ENCODE measurements at regions not wholly inside any gene's neighbourhood (a gene's known extent, or its start where the extent isn't known, plus 50 kb on each side); places are given as distances from the start of the nearest gene placed in this dataset.

GRCh38 chr10:53403688-53404087 is 631.1 kb upstream of the MBL2 start:
- Histone ChIP-seq H3K4me3 (no peak overlapping the region), H3K27ac (no peak overlapping the region), H3K4me1 (peaks cover 0 to 6% (median 0%) of the 10 kb centered on the region in 12 donors), H3K27me3 (no peaks in the 10 kb centered on the region), H3K9me3 (peaks cover 0 to 9% (median 0%) of the 10 kb centered on the region in 12 donors), H3K36me3 (no peaks in the 10 kb centered on the region)
- ATAC-seq: peak; percentile 99 to 100 (median 100)
- DNase-seq: peak; percentile 79 to 93 (median 83)
- intact Hi-C loops (cut with DNase I): no loop called here
- TF ChIP-seq CTCF (IDR thresholded peaks at IDR 0.05): no peak
- no peak for TF ChIP-seq POLR2A (IDR thresholded peaks at IDR 0.05)
- 13 to 25% (median 19%) methylated on average over 4 of the region's 4 CpGs for WGBS, 4 donors

GRCh38 chr10:53402594-53402993 is 630.0 kb upstream of the MBL2 start:
- ATAC-seq (no peak), DNase-seq (no peak)
- WGBS, 4 donors: 59 to 66% (median 62%) methylated on average over 3 of the region's 3 CpGs
- no peaks in the 10 kb centered on the region for H3K36me3 ChIP-seq
- no peak overlapping the region for H3K4me3 ChIP-seq
- H3K4me1 ChIP-seq: peaks cover 0 to 6% (median 0%) of the 10 kb centered on the region in 12 donors
- H3K27me3 ChIP-seq: no peaks in the 10 kb centered on the region
- intact Hi-C loops (cut with DNase I): no loop called here
- peaks cover 0 to 9% (median 0%) of the 10 kb centered on the region in 12 donors for H3K9me3 ChIP-seq
- TF ChIP-seq CTCF (IDR thresholded peaks at IDR 0.05) (no peak), POLR2A (IDR thresholded peaks at IDR 0.05) (no peak)
- no peak overlapping the region for H3K27ac ChIP-seq

- DNase-seq: no peak
- no peak overlapping the region for H3K27ac ChIP-seq
- H3K36me3 ChIP-seq: no peaks in the 10 kb centered on the region
- peaks cover 0 to 13% (median 0%) of the 10 kb centered on the region in 12 donors for H3K9me3 ChIP-seq
- no peak overlapping the region for H3K4me3 ChIP-seq
- no peak for TF ChIP-seq POLR2A (IDR thresholded peaks at IDR 0.05)
- TF ChIP-seq CTCF (IDR thresholded peaks at IDR 0.05): no peak
- no peak for ATAC-seq
- H3K27me3 ChIP-seq: no peaks in the 10 kb centered on the region
- peaks cover 0 to 6% (median 0%) of the 10 kb centered on the region in 12 donors for H3K4me1 ChIP-seq
- intact Hi-C loops (cut with DNase I): no loop called here
Observed at GRCh38 chr10:53401536-53401935, 629.0 kb upstream of the MBL2 start.

- intact Hi-C loops (cut with DNase I): loop anchor here in 1 of 10 donors (10.0 kb wide), 1 partner anchor 62 kb away; no protein-coding TSS in a partner anchor
- H3K4me1 ChIP-seq: no peaks in the 10 kb centered on the region
- no peak for ATAC-seq
- no peak for DNase-seq
- no peak for TF ChIP-seq CTCF (IDR thresholded peaks at IDR 0.05)
- no peak for TF ChIP-seq POLR2A (IDR thresholded peaks at IDR 0.05)
- H3K9me3 ChIP-seq: peaks cover 0 to 42% (median 10%) of the 10 kb centered on the region in 12 donors
- WGBS, 4 donors: 75 to 94% (median 83%) methylated on average over 2 of the region's 2 CpGs
- H3K27me3 ChIP-seq: no peaks in the 10 kb centered on the region
- no peak overlapping the region for H3K4me3 ChIP-seq
- no peaks in the 10 kb centered on the region for H3K36me3 ChIP-seq
- H3K27ac ChIP-seq: no peak overlapping the region
Observed at GRCh38 chr10:53396876-53397275, 624.3 kb upstream of the MBL2 start.

Measured in heart left ventricle (tissue), 16 donors.